Muscle of leg (tissue), 3 donors: ENCODE measurements at regions not wholly inside any gene's neighbourhood (a gene's known extent, or its start where the extent isn't known, plus 50 kb on each side); places are given as distances from the start of the nearest gene placed in this dataset.

Experiments
- DNase-seq: peaks from one replicate; pipeline ENCODE4 v3.0.0; 2013
- H3K27ac ChIP-seq: one replicate; pipeline ENCODE4 v1.5.1; 2013; ENCODE audit warnings: mild to moderate bottlenecking, low read length, control low read depth
- H3K27me3 ChIP-seq: one replicate; pipeline ENCODE4 v1.6.1; 2013; ENCODE audit warnings: low read length; ENCODE audit not compliant: control insufficient read depth, insufficient read depth
- H3K36me3 ChIP-seq: one replicate; pipeline ENCODE4 v1.6.1; 2013; ENCODE audit warnings: low read length; ENCODE audit not compliant: control insufficient read depth, insufficient read depth
- H3K4me1 ChIP-seq: one replicate; pipeline ENCODE4 v1.6.1; 2013; ENCODE audit warnings: low read length; ENCODE audit not compliant: control insufficient read depth, insufficient read depth
- H3K4me3 ChIP-seq: one replicate; pipeline ENCODE4 v1.5.1; 2013; ENCODE audit warnings: low read length, control low read depth
- H3K9me3 ChIP-seq: replicated peaks from 2 replicates; pipeline ENCODE4 v1.6.1; 2013; ENCODE audit warnings: low read depth, low read length; ENCODE audit not compliant: control insufficient read depth
- WGBS: methylation state at CpG from one replicate; pipeline ENCODE4 v1.1.5; 2013; ENCODE audit warnings: missing lambda C conversion rate; ENCODE audit not compliant: insufficient coverage; 5-methylcytosine and 5-hydroxymethylcytosine counted together

DNA sequence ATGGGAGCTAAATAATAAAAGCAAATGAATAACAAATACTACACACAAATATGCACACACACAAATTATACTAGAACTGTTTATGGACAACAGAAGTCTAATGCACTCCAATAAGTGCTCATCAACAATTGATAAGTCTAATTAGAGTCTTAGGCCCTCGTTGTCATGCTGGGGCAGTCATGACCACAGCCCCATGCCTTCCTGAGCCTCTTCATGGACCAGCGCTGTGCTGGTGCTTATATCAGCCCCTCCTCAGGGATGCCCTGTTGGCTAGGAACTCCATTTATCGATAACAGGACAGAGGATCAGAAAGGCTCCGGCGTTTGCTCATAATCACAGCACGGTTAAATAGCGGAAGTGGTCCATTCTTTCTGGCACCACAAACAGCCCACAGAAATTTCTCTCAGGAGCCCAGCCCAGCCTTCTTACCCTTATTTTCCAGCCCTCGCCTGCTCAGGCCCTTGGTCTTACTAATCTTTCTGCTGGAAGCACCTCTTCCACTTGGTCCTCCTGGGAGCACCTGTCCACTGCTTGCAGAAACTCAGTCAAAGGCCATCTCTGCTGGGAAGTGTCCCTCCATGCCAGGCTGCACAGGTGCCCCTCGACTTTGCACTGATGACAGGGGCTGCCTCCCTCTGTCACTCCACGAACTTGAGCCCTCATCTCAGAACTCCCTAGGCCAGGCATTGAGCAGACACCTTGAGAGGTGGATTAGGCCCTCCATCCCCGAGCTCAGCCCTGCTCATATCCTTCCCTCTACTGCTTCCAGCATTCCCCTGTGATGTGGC, 500.2 kb upstream of the HS6ST1 start:
- Histone ChIP-seq H3K27me3 (no peaks in the 10 kb centered on the region), H3K4me1 (peaks cover 6% of the 10 kb centered on the region), H3K4me3 (no peak overlapping the region), H3K36me3 (no peaks in the 10 kb centered on the region), H3K27ac (no peak overlapping the region), H3K9me3 (no peaks in the 10 kb centered on the region)
- WGBS, result 91% methylated on average over 10 of the region's 11 CpGs
- no peak for DNase-seq

GRCh38 chr2:128820452-128820851, 501.8 kb upstream of the HS6ST1 start:
- Histone ChIP-seq H3K27me3 (no peaks in the 10 kb centered on the region), H3K9me3 (no peaks in the 10 kb centered on the region), H3K4me1 (peaks cover 6% of the 10 kb centered on the region), H3K4me3 (no peak overlapping the region), H3K36me3 (no peaks in the 10 kb centered on the region), H3K27ac (no peak overlapping the region)
- 71% methylated on average over 2 of the region's 4 CpGs for WGBS
- DNase-seq, result peak; percentile 76

DNA sequence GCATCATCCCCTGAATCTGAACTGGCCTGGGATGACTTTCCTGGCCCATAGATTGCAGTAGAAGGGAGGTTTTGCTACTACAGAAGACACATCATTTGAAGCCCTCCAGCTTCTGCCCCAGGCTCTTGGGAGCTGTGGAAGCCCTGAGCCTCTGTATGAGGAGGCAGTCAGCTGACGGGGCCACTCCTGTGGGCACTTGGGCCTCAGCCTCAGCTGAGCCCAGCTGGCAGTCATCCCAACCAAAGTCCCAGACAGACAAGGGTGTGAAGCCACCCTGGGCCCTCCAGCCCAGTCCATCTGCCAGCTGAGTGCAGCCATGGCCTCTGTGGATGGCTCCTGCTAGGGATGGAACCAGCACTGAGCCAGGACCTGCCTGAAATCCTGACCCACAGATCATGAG, 502.3 kb upstream of the HS6ST1 start:
- H3K36me3 ChIP-seq, result no peaks in the 10 kb centered on the region
- H3K27me3 ChIP-seq, result no peaks in the 10 kb centered on the region
- H3K9me3 ChIP-seq, result no peaks in the 10 kb centered on the region
- H3K27ac ChIP-seq, result no peak overlapping the region
- H3K4me3 ChIP-seq, result no peak overlapping the region
- no peak for DNase-seq
- H3K4me1 ChIP-seq, result peaks cover 6% of the 10 kb centered on the region
- whole genome bisulfite sequencing, result 90% methylated on average over 1 of the region's 1 CpG

- Histone ChIP-seq H3K36me3 (no peaks in the 10 kb centered on the region), H3K9me3 (no peaks in the 10 kb centered on the region), H3K27ac (no peak overlapping the region), H3K27me3 (no peaks in the 10 kb centered on the region), H3K4me1 (peaks cover 5% of the 10 kb centered on the region), H3K4me3 (no peak overlapping the region)
- WGBS, result 0% methylated on average over 3 of the region's 8 CpGs
- peak; percentile 43 for DNase-seq
Measured at GRCh38 chr2:128832946-128833663, 514.4 kb upstream of the HS6ST1 start.

DNA sequence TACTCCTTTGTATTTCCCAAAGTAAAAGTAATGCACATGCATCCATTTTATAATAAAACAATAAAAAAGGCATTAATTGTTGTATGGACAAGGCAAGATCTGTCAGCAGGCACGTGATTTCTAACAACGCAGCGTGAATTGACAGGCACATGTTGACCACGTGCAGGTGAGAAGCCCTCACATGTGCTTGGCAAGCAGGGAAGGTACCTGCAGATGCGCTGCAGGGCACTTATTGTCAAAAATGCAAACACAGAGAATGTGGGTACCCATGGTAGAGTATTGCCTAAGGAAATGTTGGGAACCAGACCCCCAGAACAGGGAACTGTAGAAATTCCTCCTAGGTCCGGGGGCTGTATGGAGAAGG, 515.0 kb upstream of the HS6ST1 start:
- Histone ChIP-seq H3K27ac (no peak overlapping the region), H3K9me3 (no peaks in the 10 kb centered on the region), H3K4me1 (peaks cover 5% of the 10 kb centered on the region), H3K27me3 (no peaks in the 10 kb centered on the region), H3K4me3 (no peak overlapping the region), H3K36me3 (no peaks in the 10 kb centered on the region)
- 74% methylated on average over 5 of the region's 6 CpGs for WGBS
- DNase-seq, result no peak

DNA sequence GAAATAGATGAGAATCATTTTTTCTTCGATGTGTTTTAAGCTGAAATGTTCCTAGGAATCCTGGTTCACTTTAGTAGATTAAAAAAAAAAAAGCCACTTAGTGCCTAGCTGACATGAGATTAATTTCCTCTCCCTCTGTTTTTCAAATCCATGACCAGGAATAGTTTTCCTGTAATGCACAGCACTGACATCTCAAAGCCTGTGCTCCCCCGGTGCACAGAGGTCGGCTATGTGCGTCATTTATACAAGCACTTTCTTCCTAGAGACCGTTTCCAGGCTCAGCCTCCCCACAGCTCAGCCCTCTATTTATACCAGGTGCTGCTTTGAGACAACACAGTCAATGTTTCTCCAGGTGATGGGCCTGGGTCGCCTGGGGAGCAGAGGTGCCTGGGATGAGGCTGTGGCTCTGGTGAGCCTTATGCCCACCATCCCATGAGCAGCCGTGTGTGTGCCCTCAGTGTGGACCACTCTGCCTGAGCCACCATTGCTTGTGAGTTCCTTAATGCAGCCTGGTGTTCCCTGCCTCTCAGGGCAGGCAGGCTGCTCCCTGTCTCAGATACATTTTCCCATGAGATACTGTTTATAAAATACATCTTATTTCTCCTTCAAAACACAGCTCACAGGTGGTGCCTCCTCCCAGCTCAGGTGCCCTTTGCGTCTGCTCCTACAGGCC, 515.7 kb upstream of the HS6ST1 start:
- peaks cover 5% of the 10 kb centered on the region for H3K4me1 ChIP-seq
- WGBS, result 35% methylated on average over 5 of the region's 8 CpGs
- no peak overlapping the region for H3K4me3 ChIP-seq
- H3K27me3 ChIP-seq, result no peaks in the 10 kb centered on the region
- peak; percentile 41 for DNase-seq
- no peaks in the 10 kb centered on the region for H3K9me3 ChIP-seq
- H3K36me3 ChIP-seq, result no peaks in the 10 kb centered on the region
- no peak overlapping the region for H3K27ac ChIP-seq

DNA sequence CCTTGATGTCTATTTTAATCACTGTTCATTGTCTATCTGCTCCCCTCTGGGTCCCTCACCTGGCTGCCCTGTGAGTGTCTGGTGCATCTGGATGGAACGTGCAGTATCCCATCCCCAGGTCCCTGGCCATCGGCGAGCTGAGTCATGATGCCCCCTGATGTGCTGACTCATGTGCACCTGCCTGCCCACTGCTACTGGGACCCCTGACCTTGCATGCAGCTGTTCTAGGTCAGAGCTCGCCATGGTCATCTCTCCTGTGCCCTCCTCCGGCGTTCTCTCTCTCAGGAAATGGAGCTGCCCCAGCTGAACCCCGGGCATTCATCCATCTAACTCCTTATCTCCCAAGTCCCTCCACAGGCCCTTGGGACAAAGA, 516.2 kb upstream of the HS6ST1 start:
- Histone ChIP-seq H3K36me3 (no peaks in the 10 kb centered on the region), H3K27me3 (no peaks in the 10 kb centered on the region), H3K27ac (no peak overlapping the region), H3K4me1 (peaks cover 5% of the 10 kb centered on the region), H3K9me3 (no peaks in the 10 kb centered on the region), H3K4me3 (no peak overlapping the region)
- no peak for DNase-seq
- WGBS, result 86% methylated on average over 7 of the region's 7 CpGs

DNA sequence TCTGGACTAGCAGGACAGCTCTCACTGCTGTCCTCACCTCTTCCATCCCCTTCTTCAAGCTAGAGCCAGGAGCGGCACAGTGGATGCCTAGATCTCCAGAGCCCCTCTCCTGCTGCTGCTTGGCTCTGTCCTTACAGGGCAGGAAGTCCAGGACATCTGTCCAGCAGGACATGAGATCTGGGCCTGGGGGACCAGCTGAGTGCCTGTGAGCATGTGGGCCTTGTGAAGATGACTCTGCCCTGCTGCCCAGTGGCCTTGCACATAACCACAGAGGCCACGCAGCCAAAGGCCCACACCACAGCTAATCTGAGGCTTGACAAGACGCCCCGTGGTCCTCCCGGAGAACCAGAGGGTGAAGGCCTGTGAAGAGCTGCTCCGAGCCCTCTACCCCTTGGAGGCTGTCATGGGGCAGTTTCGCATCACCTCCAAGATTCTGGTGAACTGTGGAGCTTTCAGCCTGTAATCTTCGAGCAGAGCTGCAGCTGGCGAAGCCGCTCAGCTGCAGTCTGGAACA, 516.7 kb upstream of the HS6ST1 start:
- no peak for DNase-seq
- Histone ChIP-seq H3K4me1 (peaks cover 5% of the 10 kb centered on the region), H3K36me3 (no peaks in the 10 kb centered on the region), H3K27ac (no peak overlapping the region), H3K4me3 (no peak overlapping the region), H3K9me3 (no peaks in the 10 kb centered on the region), H3K27me3 (no peaks in the 10 kb centered on the region)
- WGBS, result 79% methylated on average over 8 of the region's 10 CpGs

GRCh38 chr2:128835974-128836373, 517.3 kb upstream of the HS6ST1 start:
- H3K4me3 ChIP-seq, result no peak overlapping the region

GRCh38 chr2:128836559-128837100, 518.0 kb upstream of the HS6ST1 start:
- H3K27ac ChIP-seq, result no peak overlapping the region
- no peaks in the 10 kb centered on the region for H3K9me3 ChIP-seq
- H3K36me3 ChIP-seq, result no peaks in the 10 kb centered on the region
- no peaks in the 10 kb centered on the region for H3K27me3 ChIP-seq
- H3K4me3 ChIP-seq, result no peak overlapping the region
- H3K4me1 ChIP-seq, result peaks cover 5% of the 10 kb centered on the region
- no peak for DNase-seq
- WGBS, result 75% methylated on average over 5 of the region's 5 CpGs

More at GRCh38 chr2:128835974-128836373, 517.3 kb upstream of the HS6ST1 start:
- 96% methylated on average over 4 of the region's 6 CpGs for WGBS
- Histone ChIP-seq H3K9me3 (no peaks in the 10 kb centered on the region), H3K27me3 (no peaks in the 10 kb centered on the region), H3K36me3 (no peaks in the 10 kb centered on the region), H3K27ac (no peak overlapping the region), H3K4me1 (peaks cover 5% of the 10 kb centered on the region)
- DNase-seq, result no peak
